CD4-positive, alpha-beta T cell treated with Interferon gamma for 1 hour (primary cell): ENCODE measurements at regions not wholly inside any gene's neighbourhood (a gene's known extent, or its start where the extent isn't known, plus 50 kb on each side); places are given as distances from the start of the nearest gene placed in this dataset.

ENCODE experiments used
- DNase-seq: peaks from one replicate; pipeline ENCODE4 v3.0.0-alpha.2; 2020

DNA sequence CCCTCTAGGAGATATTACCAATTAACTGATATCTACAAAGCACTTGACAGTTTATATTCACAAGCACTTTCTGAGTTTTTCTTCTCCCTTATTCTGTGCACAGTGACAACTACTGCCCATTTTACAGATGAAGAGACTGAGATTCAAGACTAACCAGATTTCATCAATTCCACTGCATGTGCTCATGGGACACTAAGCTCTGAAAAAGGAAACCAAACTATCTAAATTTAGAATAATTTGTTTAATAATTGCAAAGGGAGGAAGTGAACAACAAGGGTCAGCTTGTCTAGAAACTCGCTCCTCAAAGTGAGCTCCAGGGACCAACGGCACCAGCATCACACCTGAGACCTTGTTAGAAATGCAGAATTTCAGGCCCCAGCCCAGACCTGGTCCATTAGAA lies 50.8 kb upstream of the MYLIP start:
- no peak for DNase-seq

DNA sequence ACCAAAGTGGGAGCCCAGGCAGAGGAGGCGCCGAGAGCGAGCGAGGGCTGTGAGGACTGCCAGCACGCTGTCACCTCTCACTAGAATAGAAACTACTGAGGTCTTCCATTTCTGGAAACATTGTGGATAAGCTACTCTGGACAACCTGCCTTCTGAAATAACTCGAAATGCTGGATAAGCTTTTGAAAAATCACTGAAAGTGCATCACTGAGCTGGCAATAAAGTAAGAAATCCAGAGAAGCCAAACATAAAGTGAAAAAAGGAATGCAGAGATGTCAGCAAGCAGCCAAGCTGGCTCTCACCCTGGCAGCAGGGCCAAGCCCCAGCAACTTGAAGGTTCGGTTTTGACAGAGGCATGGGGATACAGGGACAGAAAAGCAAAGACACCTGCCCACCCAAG lies 59.2 kb upstream of the MYLIP start:
- no peak for DNase-seq

DNA sequence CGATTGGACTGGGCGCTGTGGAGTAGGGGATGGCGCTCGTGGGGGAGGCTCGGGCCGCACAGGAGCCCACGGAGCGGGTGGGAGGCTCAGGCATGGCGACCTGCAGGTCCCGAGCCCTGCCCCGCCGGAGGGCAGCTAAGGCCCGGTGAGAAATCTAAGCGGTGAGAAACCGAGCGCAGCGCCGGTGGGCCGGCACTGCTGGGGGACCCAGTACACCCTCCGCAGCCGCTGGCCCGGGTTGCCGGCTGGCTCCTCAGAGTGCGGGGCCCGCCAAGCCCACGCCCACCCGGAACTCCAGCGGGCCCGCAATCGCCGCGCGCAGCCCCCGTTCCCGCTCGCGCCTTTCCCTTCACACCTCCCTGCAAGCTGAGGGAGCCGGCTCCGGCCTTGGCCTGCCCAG lies 59.7 kb upstream of the MYLIP start:
- DNase-seq = no peak

DNA sequence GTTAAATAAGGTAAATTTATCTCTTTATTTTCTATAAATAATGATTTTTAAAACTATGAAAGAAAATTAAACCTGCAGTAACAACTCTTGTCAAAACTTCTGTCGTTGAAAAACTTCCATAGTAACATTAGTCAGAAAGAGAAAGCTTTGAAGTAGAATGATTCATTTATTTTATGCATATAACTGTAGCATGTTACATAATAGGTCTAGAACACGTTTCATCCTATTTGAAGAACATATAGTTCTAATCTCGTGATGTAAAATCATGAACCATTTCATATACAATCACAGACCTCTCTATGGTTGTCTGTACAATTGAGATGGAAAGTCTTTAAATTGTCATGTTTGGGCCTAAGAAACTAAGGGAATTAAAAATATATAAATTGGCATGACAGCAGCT lies 61.3 kb upstream of the MYLIP start:
- no peak for DNase-seq

DNA sequence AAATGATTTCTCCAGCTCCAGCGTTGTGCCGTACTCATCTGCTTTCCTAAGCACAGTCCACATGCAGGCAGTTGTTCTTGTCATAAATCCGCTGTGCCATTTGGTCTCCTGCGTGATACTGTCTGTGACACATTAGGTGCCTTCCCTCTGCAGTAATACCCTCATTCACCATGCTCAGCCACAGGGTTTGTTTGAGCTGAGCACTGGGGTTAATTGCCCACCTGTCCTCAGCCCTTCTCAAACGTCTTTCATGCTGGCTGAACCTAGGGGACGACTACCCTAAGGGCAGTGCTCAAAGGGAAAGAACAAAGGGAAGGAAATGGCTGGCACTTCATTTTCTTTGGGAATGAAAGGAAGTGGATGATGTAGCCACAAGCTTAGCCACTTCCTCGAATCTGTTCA lies 64.2 kb upstream of the MYLIP start:
- DNase-seq = no peak

DNA sequence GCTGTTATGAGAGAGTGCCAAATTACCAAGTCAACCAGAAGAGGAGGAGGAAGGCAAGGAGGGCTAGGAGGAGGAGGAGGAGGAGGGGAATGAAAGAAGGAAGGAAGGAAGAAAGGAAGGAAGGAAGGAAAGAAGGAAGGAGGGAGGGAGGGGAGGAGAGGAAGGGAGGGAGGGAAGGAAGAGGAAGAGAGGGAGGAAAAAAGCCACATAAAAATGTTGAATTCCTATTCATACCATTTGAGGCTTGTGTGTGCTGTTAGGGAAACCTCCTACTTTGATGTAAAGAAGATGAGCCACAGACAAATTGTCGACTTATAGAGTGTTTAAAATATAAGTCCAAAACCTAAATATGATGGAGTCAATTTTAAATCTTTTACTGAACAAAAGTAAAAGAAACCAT lies 65.3 kb upstream of the MYLIP start:
- no peak for DNase-seq

DNA sequence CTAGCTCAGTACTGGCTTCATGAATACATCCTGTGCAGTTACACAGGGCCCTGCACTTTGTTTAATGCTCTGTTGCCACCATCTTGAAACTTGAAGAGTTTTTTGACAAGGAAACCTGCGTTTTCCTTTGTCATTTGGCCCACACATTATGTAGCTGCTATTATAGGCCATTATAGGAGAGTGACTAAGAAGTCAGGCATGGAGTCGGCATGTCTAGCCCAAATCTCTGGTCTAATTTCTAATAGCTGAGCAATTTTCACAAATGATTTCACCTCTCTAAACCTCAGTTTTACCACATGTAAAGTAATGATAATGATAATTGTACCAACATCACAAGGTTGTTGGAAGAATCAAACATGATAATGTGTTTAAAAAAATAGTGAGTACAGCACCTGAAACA lies 67.1 kb upstream of the MYLIP start:
- no peak for DNase-seq

DNA sequence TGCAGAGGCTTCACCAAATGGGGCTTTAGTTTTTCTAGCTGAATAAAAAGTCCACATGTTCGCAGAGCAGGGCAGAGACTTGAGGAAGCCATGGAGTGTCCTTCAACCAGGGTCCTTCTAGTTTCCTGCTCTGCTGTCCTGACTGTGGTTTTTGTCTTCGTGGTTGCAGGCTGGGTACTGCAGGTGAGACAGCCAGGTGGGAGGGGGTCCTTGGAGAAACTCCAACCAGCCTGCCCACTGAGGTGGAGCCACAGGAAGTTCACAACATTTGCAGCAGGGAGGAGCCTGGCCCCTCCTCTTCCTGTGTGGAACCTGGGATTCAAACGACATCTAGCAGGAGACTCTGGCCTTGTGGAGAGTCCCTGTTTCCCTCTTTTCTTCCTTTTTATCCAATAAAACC lies 68.8 kb upstream of the MYLIP start:
- no peak for DNase-seq

DNA sequence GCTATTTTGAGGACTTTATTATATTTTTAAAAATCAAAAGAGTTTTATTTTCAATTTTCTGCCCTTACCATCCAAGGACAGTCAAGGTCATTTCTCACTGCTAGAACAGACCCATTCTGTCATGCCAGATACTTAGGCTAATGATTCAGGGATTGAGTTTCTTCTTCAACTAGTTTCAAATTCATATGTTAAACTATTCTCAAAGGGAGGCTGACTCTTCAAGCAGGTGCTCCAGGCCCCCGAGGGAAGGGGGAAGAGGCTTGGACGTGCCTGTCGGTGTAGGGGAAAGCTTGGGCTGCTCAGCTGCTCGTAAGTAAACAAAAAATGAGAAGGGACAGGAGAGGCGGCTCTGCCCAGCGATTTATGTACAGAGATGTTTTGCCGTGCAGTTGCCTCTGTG lies 69.4 kb upstream of the MYLIP start:
- no peak for DNase-seq

DNA sequence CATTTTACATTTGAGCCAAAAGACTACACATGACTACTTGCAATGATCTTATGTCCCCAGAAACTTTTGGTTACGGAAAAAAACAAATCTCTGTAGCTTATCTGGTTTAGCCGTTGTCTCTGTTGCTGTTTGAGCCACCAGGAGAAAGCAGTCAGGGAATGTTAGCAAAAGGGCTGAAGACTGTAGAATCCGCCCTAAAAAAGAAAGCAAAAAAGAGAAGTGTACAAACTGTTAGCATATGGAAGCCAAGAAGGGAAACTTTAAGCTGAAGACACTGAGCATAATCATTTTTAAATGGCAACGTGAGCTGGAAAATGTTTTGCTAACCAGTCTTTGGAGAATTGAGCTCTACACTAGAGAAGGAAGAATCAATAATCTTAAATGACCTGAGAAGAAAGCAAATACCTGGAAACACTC lies 69.9 kb upstream of the MYLIP start:
- DNase-seq = no peak

DNA sequence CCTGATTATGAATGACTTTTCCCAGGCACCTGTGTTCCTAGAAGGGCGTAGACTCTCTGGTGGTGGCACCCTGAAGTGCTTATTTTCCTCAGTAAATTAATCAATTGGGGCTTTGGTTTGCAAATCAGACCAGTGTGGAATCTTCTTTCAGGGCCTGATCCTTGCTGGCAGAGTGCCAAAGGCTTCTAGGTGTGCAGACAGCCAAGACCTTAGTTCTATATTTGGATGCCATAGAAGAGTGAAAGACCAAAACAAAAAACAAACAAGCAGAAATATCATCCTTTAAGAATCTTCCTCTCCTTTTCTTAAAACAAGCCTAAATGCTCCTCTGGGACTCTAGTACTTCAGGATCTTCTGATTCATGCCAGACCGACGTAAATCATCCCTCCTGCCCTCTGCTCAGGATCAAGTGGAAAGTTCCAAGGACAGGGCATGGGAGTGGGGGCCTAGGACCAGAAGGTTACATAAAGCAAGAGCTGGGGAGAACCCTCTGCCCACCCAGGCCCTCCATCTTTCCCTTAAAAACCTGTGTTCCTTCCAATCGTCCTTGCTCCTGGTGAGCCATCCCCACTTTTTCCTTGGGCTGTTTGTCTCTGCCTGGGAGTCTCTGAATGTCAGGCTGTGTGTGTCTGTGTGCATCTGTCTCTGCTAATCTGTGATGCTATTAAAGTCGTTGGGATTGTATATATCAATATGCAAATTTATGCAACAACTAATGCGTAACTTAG lies 70.5 kb upstream of the MYLIP start:
- DNase-seq = no peak

DNA sequence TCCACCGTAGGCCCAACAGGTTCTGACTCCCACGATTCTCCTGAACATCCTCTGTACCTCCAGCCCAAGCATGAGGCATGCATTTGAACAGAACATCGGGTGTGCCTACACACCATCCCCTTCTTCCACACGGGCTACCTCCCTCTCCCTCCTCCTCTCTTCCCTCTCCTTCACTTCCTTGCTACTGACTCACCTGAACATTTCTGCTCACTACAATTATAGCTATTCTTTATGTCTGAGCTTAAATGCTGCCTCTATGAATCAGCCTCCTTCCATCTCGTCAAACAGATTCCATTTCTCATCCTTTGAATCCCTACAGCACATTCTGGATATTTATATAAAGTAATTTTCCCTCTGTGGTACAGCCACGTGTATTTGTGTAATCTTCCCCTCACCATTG lies 71.4 kb upstream of the MYLIP start:
- no peak for DNase-seq

DNA sequence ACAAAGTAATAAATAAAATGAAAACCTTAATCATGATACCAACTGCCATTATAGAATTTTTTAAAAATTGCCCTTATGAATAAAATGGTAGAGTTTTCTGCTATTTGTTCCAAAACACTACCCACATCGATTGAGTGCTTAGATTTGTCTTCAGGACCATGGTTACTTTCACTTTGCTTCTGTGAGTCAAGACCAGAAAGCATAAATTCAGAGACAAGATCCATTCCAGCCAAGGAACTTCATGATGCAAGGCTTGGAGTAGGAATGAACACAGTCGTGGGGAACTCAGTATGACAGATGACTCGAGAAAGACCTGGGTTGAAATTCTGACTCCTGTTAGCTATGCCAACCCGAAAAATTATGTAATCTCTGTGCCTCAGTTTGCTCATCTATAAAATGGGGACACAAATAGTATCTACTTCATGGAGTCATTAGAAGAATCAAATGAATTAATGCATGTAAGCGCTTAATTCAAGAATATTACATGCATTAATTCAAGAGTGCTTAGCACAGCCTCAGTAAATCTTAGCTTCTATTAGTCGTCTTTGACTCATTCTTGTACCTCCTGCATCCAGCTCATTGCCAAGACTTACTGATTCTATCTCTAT lies 72.5 kb upstream of the MYLIP start:
- no peak for DNase-seq

DNA sequence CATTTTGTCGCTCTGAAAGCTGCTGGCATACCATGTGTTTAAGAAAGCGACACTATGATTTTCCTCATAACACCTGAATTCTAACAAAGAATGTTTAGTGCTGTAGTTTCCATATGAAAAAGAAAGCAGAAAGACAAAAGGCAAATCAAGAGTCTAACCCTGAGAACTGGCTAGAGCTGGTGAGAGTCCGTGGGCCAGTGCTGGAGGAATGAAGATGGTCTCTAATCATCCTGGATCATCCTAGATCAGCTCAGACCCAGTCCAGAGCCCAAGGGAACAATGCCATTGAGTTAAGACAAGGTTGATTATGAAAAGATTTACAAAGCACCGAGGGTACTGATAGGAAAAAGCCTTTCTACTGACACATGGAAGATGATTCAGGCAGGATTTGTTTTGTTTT lies 73.0 kb upstream of the MYLIP start:
- no peak for DNase-seq

DNA sequence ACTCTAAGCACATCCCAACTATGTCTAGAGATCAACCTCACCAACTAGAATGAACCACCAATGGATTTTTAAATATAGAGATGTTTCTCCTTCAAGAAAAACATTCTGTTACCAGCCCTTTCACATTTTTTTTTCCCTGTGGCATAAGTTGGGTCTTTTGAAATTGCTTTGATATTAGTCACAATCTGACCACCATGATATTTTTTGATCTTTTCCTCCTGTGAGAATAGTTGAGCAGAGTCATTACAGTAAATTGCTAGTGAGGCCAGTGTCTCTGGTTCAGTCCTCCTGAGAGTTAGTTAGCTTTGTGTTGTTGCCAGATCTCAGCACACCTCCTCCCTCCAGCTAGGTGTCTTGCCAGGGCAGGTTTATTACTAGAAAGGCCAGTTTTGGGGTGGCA lies 79.7 kb upstream of the MYLIP start:
- no peak for DNase-seq

DNA sequence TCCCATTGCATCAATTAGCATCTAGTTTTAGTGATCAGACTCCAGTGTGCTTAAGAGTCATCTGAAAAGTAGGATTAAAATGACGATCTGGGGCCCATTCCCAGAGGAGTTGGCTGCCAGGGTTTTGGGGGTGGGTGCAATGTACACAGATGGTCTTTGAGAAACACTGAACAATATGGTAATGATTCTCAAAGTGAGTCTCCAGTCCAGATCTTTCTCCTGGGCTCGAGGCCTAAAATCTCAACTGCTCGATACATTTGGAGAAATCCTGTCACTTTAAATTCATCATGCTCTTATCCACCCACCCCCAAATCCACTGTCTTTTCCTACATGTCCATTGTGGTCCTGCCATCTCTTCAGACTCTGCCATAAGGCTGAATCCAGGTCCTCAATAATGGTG lies 80.7 kb upstream of the MYLIP start:
- DNase-seq = no peak

DNA sequence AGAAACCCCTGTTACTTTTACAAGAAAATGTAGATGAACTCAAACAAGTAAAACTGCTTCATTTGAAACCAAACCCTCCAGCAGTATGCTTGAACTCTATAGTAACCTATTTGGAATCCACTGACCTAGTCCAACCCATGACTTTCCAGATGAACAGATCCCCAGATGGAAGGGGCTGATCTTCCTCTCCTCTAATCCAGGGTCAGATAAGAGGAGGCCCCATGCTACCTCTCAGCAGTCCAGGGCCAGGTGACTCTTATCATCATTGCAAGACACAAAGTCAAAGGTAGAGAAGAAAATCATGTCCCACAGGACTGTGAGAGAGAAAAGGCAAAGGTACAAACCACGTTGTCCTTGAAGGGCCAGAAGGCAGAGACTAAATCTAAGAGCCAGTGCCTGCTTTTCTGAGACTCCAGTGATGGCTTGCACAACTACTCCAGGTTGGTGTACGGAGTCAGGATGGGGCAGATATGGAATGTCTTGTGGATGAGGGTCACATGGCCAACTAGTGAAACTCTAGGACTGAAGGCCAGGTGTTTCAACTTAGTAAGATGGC lies 81.4 kb upstream of the MYLIP start:
- no peak for DNase-seq

DNA sequence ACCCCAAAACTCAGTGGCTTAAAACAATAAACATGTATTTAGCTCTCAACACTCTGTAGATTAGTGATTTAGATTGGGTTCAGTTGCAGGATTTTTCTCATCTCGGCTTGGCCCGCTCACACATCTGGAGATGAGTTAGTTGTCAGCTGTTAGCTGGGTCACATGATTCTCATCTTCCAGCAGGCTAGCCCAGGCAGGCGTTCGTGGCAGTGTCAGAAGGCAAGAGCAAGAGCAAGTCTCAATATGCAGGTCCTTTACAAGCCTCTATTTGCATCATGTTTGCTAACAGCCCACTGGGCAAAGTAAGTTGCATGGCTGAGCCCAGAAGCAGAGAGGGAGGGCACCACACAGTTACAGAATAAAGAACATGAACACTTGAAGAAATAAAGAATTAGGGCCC lies 83.6 kb upstream of the MYLIP start:
- DNase-seq = no peak

DNA sequence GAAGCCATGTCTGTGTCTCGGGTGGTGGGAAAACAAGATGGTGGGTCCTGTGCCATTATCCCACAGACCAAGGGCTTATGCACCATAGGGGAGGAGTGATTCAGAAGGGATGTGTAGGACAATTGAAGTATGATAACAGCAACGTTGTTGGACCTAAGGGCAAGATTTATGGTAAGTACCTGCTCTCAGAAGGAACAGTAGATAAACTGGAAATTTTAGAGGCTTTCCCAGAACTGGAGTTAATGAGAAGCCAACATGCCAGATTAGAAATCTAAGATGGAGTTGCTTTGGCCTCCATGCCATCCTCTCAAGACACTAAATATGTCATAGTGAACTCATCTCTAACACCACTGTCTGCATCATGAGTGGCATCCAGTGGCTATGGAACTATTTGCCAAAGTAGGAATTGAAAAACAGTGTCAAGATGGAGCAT lies 84.7 kb upstream of the MYLIP start:
- no peak for DNase-seq

DNA sequence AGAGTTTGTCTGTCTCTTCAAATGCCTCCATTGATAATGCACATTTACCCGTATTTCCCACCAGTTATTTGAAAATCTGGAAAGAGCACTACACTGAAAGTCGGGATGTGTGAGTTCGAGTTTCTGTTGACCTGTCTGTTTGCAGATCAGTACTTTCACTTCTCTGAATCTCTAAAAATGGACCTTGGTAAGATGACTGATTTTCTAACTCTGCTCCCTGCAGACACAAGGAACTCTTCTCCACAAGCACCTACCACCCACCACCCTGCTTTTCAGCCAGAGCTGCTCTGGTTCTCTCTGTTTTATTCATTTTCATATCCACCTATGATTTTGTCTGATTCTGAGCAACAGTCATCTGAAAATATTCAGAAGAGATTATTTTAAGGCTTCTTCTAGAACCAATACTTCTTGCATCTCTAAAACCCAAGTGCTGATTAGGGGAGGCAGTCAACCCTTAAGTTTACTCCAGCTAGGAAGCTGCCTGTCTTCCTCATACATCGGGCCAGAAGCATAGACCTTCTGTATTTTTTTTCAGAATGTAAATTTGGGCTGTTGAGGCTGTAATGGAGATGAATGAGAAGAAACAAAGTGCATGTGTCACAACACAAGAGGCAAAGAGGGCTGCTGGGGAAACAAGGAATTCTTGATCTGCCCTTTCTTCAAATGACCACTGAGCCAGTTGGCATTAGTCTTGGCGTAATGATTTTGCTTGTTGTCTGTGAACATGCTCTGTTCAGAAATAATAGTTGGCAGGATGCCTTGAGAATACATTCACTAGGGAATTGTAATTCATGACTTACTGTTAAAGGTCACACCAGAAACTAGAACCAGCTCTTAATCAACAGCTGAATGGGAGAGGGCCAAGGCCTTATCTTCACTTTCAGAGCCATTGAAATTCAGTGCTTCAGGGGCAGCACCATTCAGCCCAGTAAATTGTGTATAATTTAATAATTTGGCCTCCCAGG lies 85.4 kb upstream of the MYLIP start:
- DNase-seq = no peak

DNA sequence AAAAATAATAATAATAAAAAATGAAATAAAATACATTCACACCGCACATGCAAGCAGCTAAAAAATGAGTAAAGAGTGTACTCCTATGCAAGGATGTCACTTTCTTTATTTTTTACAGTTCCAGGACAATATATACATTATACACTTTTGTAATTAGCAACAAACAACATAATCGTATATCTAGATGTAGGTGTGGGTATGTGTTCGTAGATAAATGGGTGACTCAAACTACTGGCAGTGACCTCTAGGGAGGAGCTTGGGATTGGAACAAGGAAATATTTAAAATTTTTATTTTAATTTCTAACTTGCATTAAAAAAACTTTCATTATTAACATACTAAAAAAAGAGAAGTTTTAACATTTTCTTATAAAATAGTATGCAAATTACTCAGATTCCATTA lies 86.1 kb upstream of the MYLIP start:
- DNase-seq = no peak

DNA sequence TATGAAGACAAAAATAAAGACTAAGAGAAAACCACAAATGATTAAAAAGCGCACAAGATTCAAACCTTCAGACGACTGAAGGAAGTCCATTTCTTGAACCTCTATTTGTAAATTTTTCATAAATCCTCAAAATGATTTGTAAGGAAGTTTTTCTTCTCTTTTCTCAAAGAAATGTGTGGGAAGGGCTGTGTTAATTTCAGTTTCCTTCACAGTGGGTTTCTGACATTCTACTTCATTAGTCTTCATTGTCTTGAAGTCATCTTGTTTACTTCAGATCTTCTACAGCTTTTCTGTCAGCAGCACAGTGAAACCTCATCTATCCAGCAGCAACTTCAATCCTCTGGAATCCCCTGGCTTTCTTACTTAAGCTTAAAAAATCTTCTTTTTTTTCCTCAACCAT lies 87.6 kb upstream of the MYLIP start:
- no peak for DNase-seq

DNA sequence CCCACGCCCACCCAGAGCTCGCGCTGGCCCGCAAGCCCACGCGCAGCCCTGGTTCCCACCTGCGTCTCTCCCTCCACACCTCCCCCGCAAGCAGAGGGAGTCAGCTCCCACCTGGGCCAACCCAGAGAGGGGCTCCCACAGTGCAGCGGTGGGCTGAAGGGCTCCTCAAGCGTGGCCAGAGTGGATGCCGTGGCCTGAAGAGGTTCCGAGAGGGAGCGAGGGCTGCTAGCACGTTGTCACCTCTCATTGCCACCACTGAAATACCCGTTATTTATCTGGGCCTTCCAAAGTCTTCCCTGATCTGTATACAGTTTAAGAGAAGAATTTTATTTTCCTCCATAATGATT lies 88.3 kb upstream of the MYLIP start:
- no peak for DNase-seq
